Suprapubic skin (tissue), 4 donors: ENCODE measurements at regions not wholly inside any gene's neighbourhood (a gene's known extent, or its start where the extent isn't known, plus 50 kb on each side); places are given as distances from the start of the nearest gene placed in this dataset.
"Not testable (repeated sequence)": the region's sequence is repeated elsewhere in the genome, so short reads cannot be mapped to it uniquely, and the experiment has no call there.

Source experiments
- DNase-seq, 2 donors: peaks; one replicate each; pipeline ENCODE4 v3.0.0-alpha.2; 2019; ENCODE audit warnings: low spot score in 2 of 2
- H3K27ac ChIP-seq: fragments of 200-600 bp; sonication (generic); one replicate; pipeline ENCODE4 v1.5.1; 2019
- H3K27me3 ChIP-seq: fragments of 200-600 bp; sonication (generic); one replicate; pipeline ENCODE4 v1.5.1; 2019
- H3K36me3 ChIP-seq: fragments of 200-600 bp; sonication (generic); one replicate; pipeline ENCODE4 v1.5.1; 2019
- H3K4me1 ChIP-seq: fragments of 200-600 bp; sonication (generic); one replicate; pipeline ENCODE4 v1.5.1; 2019
- H3K4me3 ChIP-seq: fragments of 200-600 bp; sonication (generic); one replicate; pipeline ENCODE4 v1.5.1; 2019; ENCODE audit warnings: mild to moderate bottlenecking
- H3K9me3 ChIP-seq: fragments of 200-600 bp; sonication (generic); one replicate; pipeline ENCODE4 v1.5.1; 2019
- EP300 ChIP-seq: sonication (generic); formaldehyde crosslinking; IDR thresholded peaks from one replicate; pipeline ENCODE4 v1.6.1; 2017; ENCODE audit warnings: antibody characterized with exemption
- POLR2A ChIP-seq, 2 donors: fragments of 450-650 bp; IDR thresholded peaks; one replicate each; pipeline ENCODE4 v1.6.1; 2017; ENCODE audit warnings: antibody characterized with exemption in 2 of 2, mild to moderate bottlenecking in 2 of 2, moderate library complexity in 2 of 2
- POLR2AphosphoS5 ChIP-seq, 3 donors: sonication (generic); formaldehyde crosslinking; IDR thresholded peaks; one replicate each; pipeline ENCODE4 v1.6.1; 2017; ENCODE audit warnings: antibody characterized with exemption in 3 of 3
- WGBS: methylation state at CpG from one replicate; pipeline ENCODE4 v1.1.5; 2018; 5-methylcytosine and 5-hydroxymethylcytosine counted together
- TF ChIP-seq, protein P1 (sequence below), 2 donors: fragments of 200-600 bp in 1 of 2; fragments of 450-650 bp in 1 of 2; sonication (generic) in 1 of 2; IDR thresholded peaks; one replicate each; pipeline ENCODE4 v1.5.1; 2016 to 2019; ENCODE audit warnings: antibody characterized with exemption in 2 of 2, mild to moderate bottlenecking in 1 of 2, moderate library complexity in 1 of 2

DNA sequence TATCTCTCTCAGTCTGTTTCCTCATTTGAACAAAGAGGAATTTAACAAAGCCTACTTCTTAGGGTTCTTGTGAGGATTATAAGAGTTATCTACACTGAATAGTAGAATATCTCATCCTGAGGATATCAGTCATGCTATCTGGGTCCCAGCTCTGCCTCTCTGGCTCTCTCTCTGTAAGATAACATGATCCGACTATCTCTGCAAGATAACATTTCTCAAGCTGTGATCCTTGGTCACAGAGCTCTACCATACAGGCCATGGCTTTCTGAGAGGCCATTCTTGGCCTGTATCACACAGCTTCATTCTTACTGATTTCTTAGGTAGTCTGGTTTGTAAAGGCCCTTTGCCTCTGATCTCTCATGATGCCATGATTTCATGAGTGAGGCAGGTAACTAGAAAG is 71.0 kb upstream of the TRABD2B start:
- no peaks in the 10 kb centered on the region for H3K27me3 ChIP-seq
- H3K4me1 ChIP-seq: no peaks in the 10 kb centered on the region
- TF ChIP-seq POLR2A (IDR thresholded peaks at IDR 0.05): no peak
- TF ChIP-seq, protein P1, sequence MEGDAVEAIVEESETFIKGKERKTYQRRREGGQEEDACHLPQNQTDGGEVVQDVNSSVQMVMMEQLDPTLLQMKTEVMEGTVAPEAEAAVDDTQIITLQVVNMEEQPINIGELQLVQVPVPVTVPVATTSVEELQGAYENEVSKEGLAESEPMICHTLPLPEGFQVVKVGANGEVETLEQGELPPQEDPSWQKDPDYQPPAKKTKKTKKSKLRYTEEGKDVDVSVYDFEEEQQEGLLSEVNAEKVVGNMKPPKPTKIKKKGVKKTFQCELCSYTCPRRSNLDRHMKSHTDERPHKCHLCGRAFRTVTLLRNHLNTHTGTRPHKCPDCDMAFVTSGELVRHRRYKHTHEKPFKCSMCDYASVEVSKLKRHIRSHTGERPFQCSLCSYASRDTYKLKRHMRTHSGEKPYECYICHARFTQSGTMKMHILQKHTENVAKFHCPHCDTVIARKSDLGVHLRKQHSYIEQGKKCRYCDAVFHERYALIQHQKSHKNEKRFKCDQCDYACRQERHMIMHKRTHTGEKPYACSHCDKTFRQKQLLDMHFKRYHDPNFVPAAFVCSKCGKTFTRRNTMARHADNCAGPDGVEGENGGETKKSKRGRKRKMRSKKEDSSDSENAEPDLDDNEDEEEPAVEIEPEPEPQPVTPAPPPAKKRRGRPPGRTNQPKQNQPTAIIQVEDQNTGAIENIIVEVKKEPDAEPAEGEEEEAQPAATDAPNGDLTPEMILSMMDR (IDR thresholded peaks at IDR 0.05): no peak
- no peak for TF ChIP-seq EP300
- no peak for TF ChIP-seq POLR2AphosphoS5 (IDR thresholded peaks at IDR 0.05)
- no peak overlapping the region for H3K4me3 ChIP-seq
- no peaks in the 10 kb centered on the region for H3K36me3 ChIP-seq
- H3K27ac ChIP-seq: no peak overlapping the region
- no peak for DNase-seq
- no peaks in the 10 kb centered on the region for H3K9me3 ChIP-seq
- 91% methylated on average over 1 of the region's 1 CpG for WGBS

DNA sequence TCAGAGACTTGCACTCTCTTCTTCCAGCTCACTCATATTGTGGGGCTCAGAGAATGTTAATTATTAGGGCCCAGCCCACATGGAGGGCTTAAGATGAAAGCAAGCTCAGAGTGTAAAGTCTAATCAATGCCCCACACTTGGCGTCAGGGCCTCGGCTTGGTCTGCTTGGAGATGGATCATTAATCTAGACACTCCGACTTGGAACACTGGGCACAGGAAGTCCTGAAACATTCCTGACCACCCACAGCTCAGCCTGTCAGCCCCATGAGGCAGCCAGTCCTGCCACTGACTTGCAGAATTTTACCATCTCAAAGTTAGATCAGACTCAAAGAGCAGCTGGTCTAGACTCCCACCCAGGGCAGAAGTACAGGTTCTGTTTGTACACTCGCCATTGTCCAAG is 69.8 kb upstream of the TRABD2B start:
- no peak for DNase-seq
- TF ChIP-seq POLR2A (IDR thresholded peaks at IDR 0.05) (no peak), EP300 (no peak), POLR2AphosphoS5 (IDR thresholded peaks at IDR 0.05) (no peak)
- TF ChIP-seq, protein P1 (IDR thresholded peaks at IDR 0.05): no peak
- Histone ChIP-seq H3K9me3 (no peaks in the 10 kb centered on the region), H3K4me1 (no peaks in the 10 kb centered on the region), H3K36me3 (no peaks in the 10 kb centered on the region), H3K27ac (no peak overlapping the region), H3K4me3 (no peak overlapping the region), H3K27me3 (no peaks in the 10 kb centered on the region)
- 78% methylated on average over 4 of the region's 4 CpGs for WGBS

DNA sequence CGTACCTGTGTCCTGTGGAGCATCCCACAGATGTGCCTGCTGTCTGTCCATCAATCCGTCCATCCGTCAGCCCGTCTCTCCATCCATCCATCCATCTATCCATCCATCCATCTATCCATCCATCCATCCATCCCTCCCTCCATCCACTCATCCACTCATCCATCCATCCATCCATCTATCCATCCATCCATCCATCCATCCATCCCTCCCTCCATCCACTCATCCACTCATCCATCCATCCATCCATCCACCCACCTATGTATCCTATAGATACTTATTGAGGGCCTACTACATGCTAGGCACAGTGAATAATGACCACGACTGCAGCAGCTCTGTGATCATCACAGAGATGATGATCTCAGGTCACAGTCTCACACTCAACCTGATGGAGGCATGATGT is 67.5 kb upstream of the TRABD2B start:
- not testable (repeated sequence) for H3K27me3 ChIP-seq, H3K9me3 ChIP-seq, H3K4me3 ChIP-seq, DNase-seq, H3K27ac ChIP-seq, H3K36me3 ChIP-seq, H3K4me1 ChIP-seq
- WGBS: 90% methylated on average over 5 of the region's 5 CpGs

DNA sequence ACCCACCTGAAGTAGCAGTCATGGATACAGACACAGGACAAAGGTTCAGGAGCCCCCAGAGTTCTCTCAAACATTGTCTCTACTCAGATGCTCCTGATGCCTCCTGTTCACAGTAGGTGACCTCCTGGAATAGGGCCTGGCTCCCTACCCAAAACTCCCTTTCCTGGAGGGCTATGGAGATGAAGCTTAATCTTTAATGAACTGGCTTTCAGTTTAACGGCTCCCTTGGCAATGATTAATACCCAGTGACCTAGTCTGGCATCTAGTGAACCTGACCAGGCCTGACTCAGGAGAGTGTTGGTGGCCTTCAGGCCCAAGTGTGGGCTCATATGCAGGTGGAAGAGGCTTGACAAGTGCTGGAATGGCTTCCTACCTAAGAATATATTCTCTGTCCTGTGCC is 65.2 kb upstream of the TRABD2B start:
- no peak for TF ChIP-seq POLR2AphosphoS5 (IDR thresholded peaks at IDR 0.05)
- no peak for TF ChIP-seq POLR2A (IDR thresholded peaks at IDR 0.05)
- TF ChIP-seq, protein P1 (IDR thresholded peaks at IDR 0.05): no peak
- TF ChIP-seq EP300: no peak
- Histone ChIP-seq H3K4me1 (no peaks in the 10 kb centered on the region), H3K27ac (no peak overlapping the region), H3K36me3 (no peaks in the 10 kb centered on the region), H3K9me3 (no peaks in the 10 kb centered on the region), H3K4me3 (no peak overlapping the region), H3K27me3 (no peaks in the 10 kb centered on the region)
- 13% methylated on average over 1 of the region's 1 CpG for WGBS
- no peak for DNase-seq

DNA sequence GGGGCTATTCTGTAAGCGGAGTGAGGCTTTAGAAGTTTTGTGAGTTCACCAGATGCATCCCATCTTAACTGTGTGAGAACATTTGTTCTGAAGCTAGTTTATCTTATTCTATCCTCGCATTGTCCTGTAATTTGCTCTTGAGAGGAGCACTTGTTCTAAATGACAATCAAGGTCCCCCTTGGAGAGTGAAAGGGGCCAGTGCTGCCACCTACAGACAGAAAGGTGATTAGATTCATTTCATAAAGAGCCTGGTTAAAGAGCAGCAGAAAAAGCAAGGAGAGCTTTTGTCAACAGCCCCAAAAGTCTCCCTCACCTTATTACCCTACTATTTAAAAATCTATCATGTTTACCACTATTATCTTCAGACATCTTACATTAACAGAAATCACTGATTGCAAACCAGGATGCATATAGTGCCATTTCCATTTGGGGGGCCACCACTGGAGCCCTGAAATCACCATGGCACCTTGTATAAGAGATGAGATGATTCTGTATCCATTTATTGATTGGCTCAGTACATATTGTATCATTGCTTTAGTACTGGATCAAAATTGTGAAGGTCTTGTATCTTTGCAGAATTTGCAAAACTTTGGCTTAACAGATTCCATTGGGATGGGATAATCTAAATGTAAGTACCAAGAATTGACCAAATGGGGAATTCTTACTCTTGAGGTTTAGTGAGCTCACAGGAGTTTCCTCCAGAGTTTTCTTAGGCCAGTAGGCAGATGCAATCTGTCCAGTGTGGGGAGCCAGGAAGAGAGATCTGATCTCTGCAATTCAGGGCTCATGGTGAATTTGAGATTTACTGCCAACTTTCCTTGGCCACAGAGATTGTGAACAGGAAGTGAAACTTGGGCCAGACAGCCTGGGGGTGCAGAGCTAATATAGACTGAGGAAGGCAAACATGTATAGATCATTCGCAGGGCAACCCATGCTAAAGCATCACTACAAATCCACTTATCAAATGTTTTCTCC is 64.3 kb upstream of the TRABD2B start:
- no peaks in the 10 kb centered on the region for H3K27me3 ChIP-seq
- H3K9me3 ChIP-seq: no peaks in the 10 kb centered on the region
- H3K27ac ChIP-seq: no peak overlapping the region
- H3K36me3 ChIP-seq: no peaks in the 10 kb centered on the region
- 38% methylated on average over 3 of the region's 3 CpGs for WGBS
- H3K4me1 ChIP-seq: no peaks in the 10 kb centered on the region
- DNase-seq: no peak
- TF ChIP-seq POLR2A (IDR thresholded peaks at IDR 0.05) (no peak), EP300 (no peak), POLR2AphosphoS5 (IDR thresholded peaks at IDR 0.05) (no peak)
- TF ChIP-seq, protein P1 (IDR thresholded peaks at IDR 0.05): peak; percentile 60 to 63
- no peak overlapping the region for H3K4me3 ChIP-seq
